Esophagus muscularis mucosa (tissue), 4 donors: ENCODE measurements at regions not wholly inside any gene's neighbourhood (a gene's known extent, or its start where the extent isn't known, plus 50 kb on each side); places are given as distances from the start of the nearest gene placed in this dataset.

ENCODE experiments used
- DNase-seq: peaks from one replicate; pipeline ENCODE4 v3.0.0-alpha.2; 2017; ENCODE audit errors: extremely low spot score
- H3K27ac ChIP-seq, 4 donors: fragments of 200-600 bp; sonication (generic); replicated peaks in 1 of 4; 1 replicate in 3 of 4; 2 replicates in 1 of 4; pipeline ENCODE4 v1.5.1; 2016 to 2019; ENCODE audit warnings: mild to moderate bottlenecking in 1 of 4
- H3K27me3 ChIP-seq, 4 donors: fragments of 200-600 bp; sonication (generic); one replicate each; pipeline versions ENCODE4 v1.5.1 to v1.6.0; 2016 to 2019
- H3K36me3 ChIP-seq, 4 donors: fragments of 200-600 bp; sonication (generic); one replicate each; pipeline ENCODE4 v1.5.1; 2016 to 2019
- H3K4me1 ChIP-seq, 4 donors: fragments of 200-600 bp; sonication (generic); one replicate each; pipeline ENCODE4 v1.5.1; 2016 to 2019
- H3K4me3 ChIP-seq, 4 donors: fragments of 200-600 bp; sonication (generic); 1 replicate in 2 of 4; 2 replicates in 2 of 4; pipeline ENCODE4 v1.5.1; 2016 to 2019; ENCODE audit warnings: mild to moderate bottlenecking in 4 of 4, moderate library complexity in 1 of 4
- H3K9me3 ChIP-seq, 4 donors: fragments of 200-600 bp; sonication (generic); 1 replicate in 3 of 4; 2 replicates in 1 of 4; pipeline ENCODE4 v1.5.1; 2016 to 2019
- EP300 ChIP-seq: sonication (generic); formaldehyde crosslinking; IDR thresholded peaks from one replicate; pipeline ENCODE4 v1.6.1; 2017; ENCODE audit warnings: antibody characterized with exemption
- POLR2A ChIP-seq: fragments of 450-650 bp; IDR thresholded peaks from one replicate; pipeline ENCODE4 v1.6.1; 2017; ENCODE audit warnings: antibody characterized with exemption, moderate library complexity, mild to moderate bottlenecking, low read depth
- POLR2AphosphoS5 ChIP-seq, 2 donors: sonication (generic); formaldehyde crosslinking; IDR thresholded peaks; one replicate each; pipeline ENCODE4 v1.6.1; 2017; ENCODE audit warnings: antibody characterized with exemption in 2 of 2
- WGBS: methylation state at CpG from one replicate; pipeline ENCODE4 v1.1.5; 2018; 5-methylcytosine and 5-hydroxymethylcytosine counted together
- intact Hi-C: fragments of 100-400 bp; cut with DNase I; formaldehyde crosslinking; loops from one replicate; pipeline ENCODE4 v1.15.1; 2023
- TF ChIP-seq, protein P1 (sequence below), 3 experiments: fragments of 200-600 bp in 2 of 3; fragments of 450-650 bp in 1 of 3; sonication (generic) in 2 of 3; IDR thresholded peaks; one replicate each; pipeline ENCODE4 v1.5.1; 2017 to 2019; ENCODE audit warnings: antibody characterized with exemption in 3 of 3, mild to moderate bottlenecking in 2 of 3, moderate library complexity in 1 of 3

DNA sequence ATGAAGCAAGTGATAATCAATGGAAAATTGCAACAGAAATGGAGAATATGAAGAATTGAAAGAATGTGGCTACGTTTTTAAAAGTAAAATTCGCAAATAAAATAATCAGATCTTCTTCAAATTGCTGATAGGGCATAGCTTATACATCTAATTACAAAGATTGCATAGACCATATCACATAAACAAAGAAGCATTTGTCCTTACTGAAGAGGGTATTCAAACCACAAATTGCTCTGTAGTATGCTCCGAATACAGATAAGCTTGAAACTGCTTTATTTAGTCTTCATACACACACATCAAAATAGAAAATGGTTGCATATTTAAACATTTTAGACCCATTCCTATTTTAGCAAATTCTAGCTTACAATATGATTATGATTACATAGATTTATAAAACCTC lies 206.7 kb upstream of the SLIT2 start:
- no peaks in the 10 kb centered on the region for H3K9me3 ChIP-seq
- H3K27me3 ChIP-seq: no peaks in the 10 kb centered on the region
- DNase-seq: no peak
- no peak overlapping the region for H3K4me3 ChIP-seq
- TF ChIP-seq EP300: no peak
- TF ChIP-seq, protein P1, sequence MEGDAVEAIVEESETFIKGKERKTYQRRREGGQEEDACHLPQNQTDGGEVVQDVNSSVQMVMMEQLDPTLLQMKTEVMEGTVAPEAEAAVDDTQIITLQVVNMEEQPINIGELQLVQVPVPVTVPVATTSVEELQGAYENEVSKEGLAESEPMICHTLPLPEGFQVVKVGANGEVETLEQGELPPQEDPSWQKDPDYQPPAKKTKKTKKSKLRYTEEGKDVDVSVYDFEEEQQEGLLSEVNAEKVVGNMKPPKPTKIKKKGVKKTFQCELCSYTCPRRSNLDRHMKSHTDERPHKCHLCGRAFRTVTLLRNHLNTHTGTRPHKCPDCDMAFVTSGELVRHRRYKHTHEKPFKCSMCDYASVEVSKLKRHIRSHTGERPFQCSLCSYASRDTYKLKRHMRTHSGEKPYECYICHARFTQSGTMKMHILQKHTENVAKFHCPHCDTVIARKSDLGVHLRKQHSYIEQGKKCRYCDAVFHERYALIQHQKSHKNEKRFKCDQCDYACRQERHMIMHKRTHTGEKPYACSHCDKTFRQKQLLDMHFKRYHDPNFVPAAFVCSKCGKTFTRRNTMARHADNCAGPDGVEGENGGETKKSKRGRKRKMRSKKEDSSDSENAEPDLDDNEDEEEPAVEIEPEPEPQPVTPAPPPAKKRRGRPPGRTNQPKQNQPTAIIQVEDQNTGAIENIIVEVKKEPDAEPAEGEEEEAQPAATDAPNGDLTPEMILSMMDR (IDR thresholded peaks at IDR 0.05): no peak
- TF ChIP-seq POLR2AphosphoS5 (IDR thresholded peaks at IDR 0.05): no peak
- TF ChIP-seq POLR2A: no peak
- intact Hi-C loops: no loop called here
- peaks cover 0 to 17% (median 8%) of the 10 kb centered on the region in 4 donors for H3K4me1 ChIP-seq
- WGBS: 85% methylated on average over 3 of the region's 3 CpGs
- no peaks in the 10 kb centered on the region for H3K36me3 ChIP-seq
- H3K27ac ChIP-seq: no peak overlapping the region

DNA sequence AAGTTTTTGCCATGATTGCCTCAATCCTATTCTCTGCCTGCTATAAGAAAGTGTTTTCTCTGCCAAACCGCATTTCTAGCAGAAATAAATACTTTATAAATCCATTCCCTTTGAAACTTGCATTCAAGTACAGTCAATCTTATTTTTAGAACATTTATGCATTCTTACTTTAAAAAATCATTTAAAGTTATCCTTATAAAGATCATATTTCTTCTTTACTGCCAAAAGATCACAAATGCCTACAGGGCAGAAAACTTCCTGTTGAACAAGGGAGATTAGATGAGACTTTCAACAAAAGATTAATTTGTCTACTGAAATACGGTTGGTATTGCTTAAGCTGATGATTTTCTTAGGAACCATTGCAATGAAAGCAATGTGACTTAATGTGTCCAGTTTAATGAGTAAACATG lies 207.2 kb upstream of the SLIT2 start:
- H3K36me3 ChIP-seq: no peaks in the 10 kb centered on the region
- peaks cover 0 to 13% (median 5%) of the 10 kb centered on the region in 4 donors for H3K4me1 ChIP-seq
- 29% methylated on average over 2 of the region's 2 CpGs for WGBS
- no peaks in the 10 kb centered on the region for H3K9me3 ChIP-seq
- intact Hi-C loops: no loop called here
- no peak overlapping the region for H3K27ac ChIP-seq
- no peaks in the 10 kb centered on the region for H3K27me3 ChIP-seq
- TF ChIP-seq POLR2AphosphoS5 (IDR thresholded peaks at IDR 0.05): no peak
- no peak for TF ChIP-seq POLR2A
- TF ChIP-seq EP300: no peak
- TF ChIP-seq, protein P1 (IDR thresholded peaks at IDR 0.05): no peak
- no peak overlapping the region for H3K4me3 ChIP-seq
- DNase-seq: no peak

DNA sequence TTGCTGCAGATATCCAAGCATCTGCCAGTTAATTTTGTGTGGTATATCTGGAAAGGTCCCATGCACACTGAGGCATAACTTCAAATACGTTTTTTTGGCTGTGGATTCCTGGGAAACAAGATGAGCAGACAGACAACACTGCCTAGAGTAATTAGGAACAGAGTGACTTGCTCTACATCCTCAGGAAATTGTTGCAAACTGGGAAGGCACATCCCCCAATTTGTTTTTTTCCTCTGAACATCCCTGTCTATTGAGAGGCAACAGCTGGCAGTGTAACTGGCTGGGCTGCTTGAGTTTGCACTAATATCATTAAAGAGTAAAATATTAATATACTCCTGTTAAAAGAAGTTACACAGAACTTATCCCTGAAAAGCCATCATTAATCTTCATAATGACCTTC lies 207.7 kb upstream of the SLIT2 start:
- 42% methylated on average over 1 of the region's 1 CpG for WGBS
- no peak for DNase-seq
- Histone ChIP-seq H3K4me1 (peaks cover 0 to 8% (median 3%) of the 10 kb centered on the region in 4 donors), H3K36me3 (no peaks in the 10 kb centered on the region), H3K27ac (no peak overlapping the region), H3K9me3 (no peaks in the 10 kb centered on the region), H3K4me3 (no peak overlapping the region), H3K27me3 (no peaks in the 10 kb centered on the region)
- TF ChIP-seq, protein P1 (IDR thresholded peaks at IDR 0.05): no peak
- TF ChIP-seq POLR2AphosphoS5 (IDR thresholded peaks at IDR 0.05): no peak
- TF ChIP-seq POLR2A: no peak
- no peak for TF ChIP-seq EP300
- intact Hi-C loops: no loop called here

DNA sequence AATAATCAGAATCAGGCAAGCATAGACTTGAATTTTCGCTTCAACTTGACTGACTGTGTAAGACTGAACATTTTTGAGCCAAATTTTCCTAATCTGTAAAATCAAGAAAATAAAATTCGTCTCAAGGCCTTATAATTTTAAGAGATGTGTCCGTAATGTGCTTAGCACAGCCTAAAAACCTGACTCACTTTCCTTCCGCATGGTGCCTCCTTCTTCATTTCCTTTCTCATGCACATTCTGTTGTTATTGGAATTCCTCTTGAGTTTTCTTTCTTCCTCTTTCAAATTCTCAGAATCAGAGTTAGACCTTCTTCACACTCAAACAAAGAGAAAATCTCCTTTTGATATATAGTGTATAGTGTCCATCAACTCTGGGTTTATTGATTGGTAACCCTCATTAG lies 208.9 kb upstream of the SLIT2 start:
- no peak for TF ChIP-seq POLR2A
- TF ChIP-seq POLR2AphosphoS5 (IDR thresholded peaks at IDR 0.05): no peak
- TF ChIP-seq, protein P1 (IDR thresholded peaks at IDR 0.05): no peak
- no peak for TF ChIP-seq EP300
- intact Hi-C loops: no loop called here

GRCh38 chr4:20041839-20042407 lies 209.8 kb upstream of the SLIT2 start:
- Histone ChIP-seq H3K27me3 (no peaks in the 10 kb centered on the region), H3K4me3 (no peak overlapping the region), H3K9me3 (no peaks in the 10 kb centered on the region), H3K27ac (no peak overlapping the region), H3K36me3 (no peaks in the 10 kb centered on the region), H3K4me1 (peaks cover 0 to 7% (median 2%) of the 10 kb centered on the region in 4 donors)
- WGBS: 93% methylated on average over 2 of the region's 2 CpGs
- DNase-seq: no peak
- intact Hi-C loops: no loop called here
- TF ChIP-seq POLR2AphosphoS5 (IDR thresholded peaks at IDR 0.05) (no peak), POLR2A (no peak), EP300 (no peak)
- TF ChIP-seq, protein P1 (IDR thresholded peaks at IDR 0.05): no peak

More for the DNA sequence above, 208.9 kb upstream of the SLIT2 start:
- no peaks in the 10 kb centered on the region for H3K9me3 ChIP-seq
- H3K4me3 ChIP-seq: no peak overlapping the region
- no peak overlapping the region for H3K27ac ChIP-seq
- H3K27me3 ChIP-seq: no peaks in the 10 kb centered on the region
- no peak for DNase-seq
- 87% methylated on average over 4 of the region's 4 CpGs for WGBS
- no peaks in the 10 kb centered on the region for H3K36me3 ChIP-seq
- H3K4me1 ChIP-seq: peaks cover 0 to 7% (median 2%) of the 10 kb centered on the region in 4 donors
